Activated CD4-positive, alpha-beta T cell treated with anti-CD3 and anti-CD28 coated beads, Interleukin-2, amount 50 U/mL, for 16 hours (primary cell): ENCODE measurements at regions not wholly inside any gene's neighbourhood (a gene's known extent, or its start where the extent isn't known, plus 50 kb on each side); places are given as distances from the start of the nearest gene placed in this dataset.

Source experiments
- DNase-seq: peaks from one replicate; pipeline ENCODE4 v3.0.0-alpha.2; 2020

DNA sequence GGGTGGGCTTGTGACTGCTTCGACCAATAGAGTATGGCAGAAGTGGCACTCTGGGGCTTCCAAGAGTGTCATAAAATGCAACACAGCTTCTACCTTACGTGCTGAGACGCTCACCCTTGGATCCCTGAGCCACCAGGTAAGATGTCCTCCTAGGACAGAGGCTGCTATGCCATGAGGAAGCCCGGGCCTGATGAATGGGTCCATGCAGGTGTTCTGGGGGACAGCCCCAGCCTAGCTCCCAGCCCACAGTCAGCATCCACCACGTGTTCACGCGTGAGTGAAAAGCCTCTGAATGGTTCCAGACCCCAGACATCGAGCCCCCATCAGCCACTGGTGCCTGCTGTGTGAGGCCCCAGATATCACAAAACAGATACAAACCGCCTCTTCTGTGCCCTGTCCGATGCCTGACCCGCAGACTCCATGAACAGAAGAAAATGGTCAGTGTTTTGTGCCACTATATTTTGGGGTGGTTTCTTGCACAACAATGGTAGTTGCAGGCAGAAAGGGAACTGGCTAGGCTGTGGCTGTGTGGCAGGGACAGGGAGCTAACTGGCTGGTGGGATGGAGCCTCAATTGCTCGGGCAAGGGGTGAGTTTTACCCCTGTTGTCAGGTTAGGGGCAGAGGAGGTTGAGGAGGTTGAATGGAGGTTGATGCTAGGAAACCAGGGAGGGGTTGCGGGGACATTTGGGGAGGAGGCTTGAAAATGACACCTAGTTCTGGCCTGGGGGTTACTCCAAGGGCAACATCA is 92.2 kb downstream of the LINGO1 start:
- DNase-seq = no peak

DNA sequence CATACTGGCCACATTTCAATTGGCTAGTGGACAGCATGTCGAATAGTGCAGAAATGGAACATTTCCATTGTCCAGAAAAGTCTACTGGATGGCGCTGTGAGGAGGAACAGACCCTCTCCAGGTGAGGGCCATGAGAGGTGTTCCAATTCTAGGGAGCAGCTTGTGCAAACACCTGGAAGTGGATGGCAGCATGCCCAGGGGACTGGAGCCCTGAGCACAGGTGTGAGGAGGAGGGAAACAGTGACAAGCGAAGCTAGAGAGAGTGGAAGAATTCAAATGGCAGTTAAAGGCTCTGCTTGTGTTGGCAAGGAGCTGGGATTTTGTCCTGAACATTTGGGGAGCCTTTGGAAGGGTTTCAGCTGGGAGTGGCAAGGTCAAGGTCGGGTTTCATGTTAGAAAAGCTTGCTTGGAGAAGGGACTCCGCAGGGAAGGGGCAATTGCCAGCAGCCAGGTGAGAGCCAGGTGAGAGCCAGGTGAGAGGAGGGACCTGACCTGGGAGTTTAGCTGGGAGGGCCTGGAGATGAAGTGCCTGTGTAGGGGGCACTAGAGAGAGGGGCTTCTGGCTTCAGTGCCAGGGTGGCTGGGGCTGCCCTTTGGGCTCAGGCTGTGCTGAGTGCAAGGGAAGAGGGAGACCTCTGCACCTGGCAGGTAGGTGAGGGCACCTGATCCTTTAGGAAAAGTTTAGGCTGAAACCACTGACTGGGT is 93.8 kb downstream of the LINGO1 start:
- no peak for DNase-seq

DNA sequence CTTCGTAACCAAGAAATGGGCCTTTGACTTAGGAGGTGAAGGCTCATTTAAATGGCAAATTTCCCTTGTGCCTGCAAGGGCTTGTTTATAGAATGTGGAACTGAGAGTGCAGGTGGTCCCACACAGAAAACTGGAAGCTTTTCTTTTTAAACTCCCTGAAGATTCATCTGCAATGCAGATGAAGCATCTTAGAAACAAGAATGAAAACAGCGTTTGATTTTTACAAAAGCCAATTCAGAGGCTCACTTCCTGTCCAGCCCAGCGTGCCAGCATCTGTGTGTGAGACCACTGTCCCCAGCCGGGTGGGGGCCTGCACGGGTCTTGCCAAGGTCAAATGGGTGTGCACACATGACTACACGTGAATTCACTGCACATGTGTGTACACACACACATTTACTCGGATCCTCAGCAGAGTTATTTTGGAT is 94.7 kb downstream of the LINGO1 start:
- DNase-seq = no peak

DNA sequence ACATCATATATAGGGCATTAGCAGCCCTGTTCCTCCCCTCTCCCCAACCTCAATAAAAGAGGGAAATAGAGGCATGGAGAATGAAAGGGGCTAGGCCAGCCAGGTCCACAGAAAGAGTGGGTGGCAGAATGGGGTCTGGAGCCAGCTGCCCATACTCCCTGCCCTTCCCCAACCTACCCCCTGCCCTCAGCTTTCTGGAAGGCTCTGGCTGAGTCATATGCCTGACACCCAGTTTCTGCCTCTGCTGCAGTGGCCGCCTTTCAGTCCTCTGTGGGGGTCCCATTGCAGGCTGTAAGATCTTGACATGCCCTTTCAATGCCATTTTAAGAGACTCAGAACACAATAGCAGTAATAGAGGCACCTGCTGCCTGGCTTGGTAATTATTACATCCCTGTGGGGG is 95.7 kb downstream of the LINGO1 start:
- DNase-seq = no peak

DNA sequence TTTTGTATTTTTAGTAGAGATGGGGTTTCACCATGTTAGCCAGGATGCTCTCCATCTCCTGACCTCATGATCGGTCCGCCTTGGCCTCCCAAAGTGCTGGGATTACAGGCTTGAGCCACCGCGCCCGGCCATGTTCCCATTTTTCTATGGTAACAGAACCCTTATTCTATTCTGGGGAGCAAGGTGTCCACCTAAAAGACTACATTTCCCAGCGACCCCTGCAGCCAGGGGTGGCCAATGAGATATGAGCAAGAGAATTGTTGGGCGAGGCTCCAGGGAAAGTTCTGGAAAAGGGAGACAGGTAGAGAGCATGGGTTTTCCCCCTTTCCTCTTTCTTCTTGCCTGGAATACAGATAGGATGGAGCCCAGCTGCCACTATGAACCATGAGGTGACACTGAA is 96.9 kb downstream of the LINGO1 start:
- no peak for DNase-seq
